ENCODE measurements at regions not wholly inside any gene's neighbourhood (a gene's known extent, or its start where the extent isn't known, plus 50 kb on each side); places are given as distances from the start of the nearest gene placed in this dataset.
A peak's percentile ranks its signal among the peaks of the same experiment; 100 is the strongest.

DNA sequence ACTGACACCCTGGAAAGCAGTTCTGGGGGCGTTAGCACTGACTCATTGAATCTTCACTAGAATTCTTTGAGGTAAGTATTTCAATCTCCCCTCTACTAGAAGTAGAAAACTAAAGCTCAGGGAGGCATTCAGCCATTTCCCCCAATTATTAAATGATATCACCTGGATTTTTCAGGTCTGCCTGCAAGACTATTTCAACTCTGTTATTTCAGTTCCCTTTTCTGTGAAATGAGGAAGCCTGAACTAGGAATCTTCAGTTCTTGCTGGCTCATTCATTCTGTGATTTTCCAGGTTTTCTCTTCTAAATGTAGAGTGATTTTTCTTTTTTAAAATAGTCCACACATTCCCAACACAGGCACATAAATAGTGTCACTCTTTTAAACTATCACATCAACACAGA, 337.0 kb upstream of the NR5A2 start:
- CTCF ChIA-PET, result interaction anchor here (0.6 to 1.4 kb wide), 3 partner anchors 133 to 819 kb away, joined by 3 read pairs; no protein-coding TSS in a partner anchor
- no peaks in the 10 kb centered on the region for H3K9me3 ChIP-seq (ENCODE audit: control insufficient read depth, insufficient read depth, low read depth, low read length)
- POLR2A ChIA-PET, result no interaction called here

DNA sequence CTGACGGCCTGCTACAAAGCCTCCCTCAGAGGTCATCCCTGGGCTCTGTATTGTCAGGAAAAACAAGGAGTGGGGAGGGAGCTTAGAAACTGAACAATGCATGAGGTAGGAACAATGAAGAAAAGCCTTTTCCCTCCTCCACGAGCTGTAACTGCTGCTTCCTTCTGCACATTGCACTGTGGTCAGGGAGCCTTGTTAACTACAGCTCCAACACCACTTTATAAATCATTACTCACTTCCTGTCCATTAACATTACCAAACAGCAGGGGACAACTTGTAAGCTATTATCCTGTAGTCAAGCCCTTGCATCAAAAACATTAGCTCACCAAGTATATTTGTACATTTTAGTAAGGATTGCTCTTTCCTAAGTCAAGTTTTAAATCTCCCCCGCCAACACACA, 336.0 kb upstream of the NR5A2 start:
- ChIA-PET POLR2A (no interaction called here), CTCF (interaction anchor here (0.6 to 1.0 kb wide), 3 partner anchors 143 to 819 kb away, joined by 3 to 5 read pairs (median 4); no protein-coding TSS in a partner anchor)
- H3K4me1 ChIP-seq (ENCODE audit: control insufficient read depth, insufficient read depth, low read length), result no peaks in the 10 kb centered on the region
- no peaks in the 10 kb centered on the region for H3K9me3 ChIP-seq (ENCODE audit: control insufficient read depth, insufficient read depth, low read depth, low read length)
- H3K4me3 ChIP-seq (ENCODE audit: low read depth, low read length), result no peak overlapping the region
- no peaks in the 10 kb centered on the region for H3K36me3 ChIP-seq (ENCODE audit: control insufficient read depth in 2 of 2, insufficient read depth in 1 of 2, low read length in 2 of 2)
- no peak overlapping the region for H3K27ac ChIP-seq (ENCODE audit: extremely low read depth, low read depth, low read length)
- TF ChIP-seq ZNF214 (tag by site-specific recombination; IDR thresholded peaks at IDR 0.05; ENCODE audit: borderline replicate concordance) (no peak), OSR2 (tag by site-specific recombination; IDR thresholded peaks at IDR 0.05) (peak; percentile 76), ZNF843 (tag by site-specific recombination; IDR thresholded peaks at IDR 0.05) (peak; percentile 69), TCF7L2 (IDR thresholded peaks at IDR 0.05; ENCODE audit: borderline replicate concordance, low read depth, low read length) (no peak), ZNF266 (tag by site-specific recombination; IDR thresholded peaks at IDR 0.05; ENCODE audit: low read depth) (no peak), ZNF324 (tag by site-specific recombination; IDR thresholded peaks at IDR 0.05) (0 out of 2 replicates have a peak, but pooled peaks have one; percentile 38), ZSCAN30 (tag by site-specific recombination; IDR thresholded peaks at IDR 0.05) (peak; percentile 33; the same call in 1 of the 2 replicates), ZNF133 (tag by site-specific recombination; IDR thresholded peaks at IDR 0.05) (no peak), ZNF157 (tag by site-specific recombination; IDR thresholded peaks at IDR 0.05) (no peak), ZIC2 (tag by site-specific recombination; IDR thresholded peaks at IDR 0.05) (peak; percentile 33; the same call in 1 of the 2 replicates), ZNF433 (tag by site-specific recombination; IDR thresholded peaks at IDR 0.05; ENCODE audit: low read depth) (no peak), GLI2 (tag by site-specific recombination; IDR thresholded peaks at IDR 0.05; ENCODE audit: borderline replicate concordance, low read depth) (peak; percentile 13; the same call in 1 of the 2 replicates), ZNF785 (tag by site-specific recombination; IDR thresholded peaks at IDR 0.05) (no peak), ZNF701 (tag by site-specific recombination; IDR thresholded peaks at IDR 0.05) (no peak), ZNF24 (tag by site-specific recombination; IDR thresholded peaks at IDR 0.05) (peak; percentile 69; the same call in 1 of the 2 replicates), ZNF629 (tag by site-specific recombination; IDR thresholded peaks at IDR 0.05) (peak; percentile 69), ZNF292 (tag by site-specific recombination; IDR thresholded peaks at IDR 0.05; ENCODE audit: borderline replicate concordance, low read depth) (no peak), ZNF248 (tag by site-specific recombination; IDR thresholded peaks at IDR 0.05) (no peak), GLI4 (tag by site-specific recombination; IDR thresholded peaks at IDR 0.05) (no peak), ZFP37 (tag by site-specific recombination; IDR thresholded peaks at IDR 0.05) (no peak), GLIS1 (tag by site-specific recombination; IDR thresholded peaks at IDR 0.05) (peak; percentile 20; the same call in 1 of the 2 replicates), ZBTB21 (tag by site-specific recombination; IDR thresholded peaks at IDR 0.05) (peak; percentile 67)
- TF ChIP-seq, protein P1, sequence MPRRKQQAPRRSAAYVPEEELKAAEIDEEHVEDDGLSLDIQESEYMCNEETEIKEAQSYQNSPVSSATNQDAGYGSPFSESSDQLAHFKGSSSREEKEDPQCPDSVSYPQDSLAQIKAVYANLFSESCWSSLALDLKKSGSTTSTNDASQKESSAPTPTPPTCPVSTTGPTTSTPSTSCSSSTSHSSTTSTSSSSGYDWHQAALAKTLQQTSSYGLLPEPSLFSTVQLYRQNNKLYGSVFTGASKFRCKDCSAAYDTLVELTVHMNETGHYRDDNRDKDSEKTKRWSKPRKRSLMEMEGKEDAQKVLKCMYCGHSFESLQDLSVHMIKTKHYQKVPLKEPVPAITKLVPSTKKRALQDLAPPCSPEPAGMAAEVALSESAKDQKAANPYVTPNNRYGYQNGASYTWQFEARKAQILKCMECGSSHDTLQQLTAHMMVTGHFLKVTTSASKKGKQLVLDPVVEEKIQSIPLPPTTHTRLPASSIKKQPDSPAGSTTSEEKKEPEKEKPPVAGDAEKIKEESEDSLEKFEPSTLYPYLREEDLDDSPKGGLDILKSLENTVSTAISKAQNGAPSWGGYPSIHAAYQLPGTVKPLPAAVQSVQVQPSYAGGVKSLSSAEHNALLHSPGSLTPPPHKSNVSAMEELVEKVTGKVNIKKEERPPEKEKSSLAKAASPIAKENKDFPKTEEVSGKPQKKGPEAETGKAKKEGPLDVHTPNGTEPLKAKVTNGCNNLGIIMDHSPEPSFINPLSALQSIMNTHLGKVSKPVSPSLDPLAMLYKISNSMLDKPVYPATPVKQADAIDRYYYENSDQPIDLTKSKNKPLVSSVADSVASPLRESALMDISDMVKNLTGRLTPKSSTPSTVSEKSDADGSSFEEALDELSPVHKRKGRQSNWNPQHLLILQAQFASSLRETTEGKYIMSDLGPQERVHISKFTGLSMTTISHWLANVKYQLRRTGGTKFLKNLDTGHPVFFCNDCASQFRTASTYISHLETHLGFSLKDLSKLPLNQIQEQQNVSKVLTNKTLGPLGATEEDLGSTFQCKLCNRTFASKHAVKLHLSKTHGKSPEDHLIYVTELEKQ (tag by site-specific recombination; IDR thresholded peaks at IDR 0.05; ENCODE audit: borderline replicate concordance), result peak; percentile 78; the same call in 1 of the 2 replicates
- TF ChIP-seq, protein P2, sequence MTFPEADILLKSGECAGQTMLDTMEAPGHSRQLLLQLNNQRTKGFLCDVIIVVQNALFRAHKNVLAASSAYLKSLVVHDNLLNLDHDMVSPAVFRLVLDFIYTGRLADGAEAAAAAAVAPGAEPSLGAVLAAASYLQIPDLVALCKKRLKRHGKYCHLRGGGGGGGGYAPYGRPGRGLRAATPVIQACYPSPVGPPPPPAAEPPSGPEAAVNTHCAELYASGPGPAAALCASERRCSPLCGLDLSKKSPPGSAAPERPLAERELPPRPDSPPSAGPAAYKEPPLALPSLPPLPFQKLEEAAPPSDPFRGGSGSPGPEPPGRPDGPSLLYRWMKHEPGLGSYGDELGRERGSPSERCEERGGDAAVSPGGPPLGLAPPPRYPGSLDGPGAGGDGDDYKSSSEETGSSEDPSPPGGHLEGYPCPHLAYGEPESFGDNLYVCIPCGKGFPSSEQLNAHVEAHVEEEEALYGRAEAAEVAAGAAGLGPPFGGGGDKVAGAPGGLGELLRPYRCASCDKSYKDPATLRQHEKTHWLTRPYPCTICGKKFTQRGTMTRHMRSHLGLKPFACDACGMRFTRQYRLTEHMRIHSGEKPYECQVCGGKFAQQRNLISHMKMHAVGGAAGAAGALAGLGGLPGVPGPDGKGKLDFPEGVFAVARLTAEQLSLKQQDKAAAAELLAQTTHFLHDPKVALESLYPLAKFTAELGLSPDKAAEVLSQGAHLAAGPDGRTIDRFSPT (tag by site-specific recombination; IDR thresholded peaks at IDR 0.05), result peak; percentile 78

More for the DNA sequence above, 337.0 kb upstream of the NR5A2 start:
- H3K4me3 ChIP-seq (ENCODE audit: low read depth, low read length), result no peak overlapping the region
- no peak overlapping the region for H3K27ac ChIP-seq (ENCODE audit: extremely low read depth, low read depth, low read length)
- TF ChIP-seq, protein P3, sequence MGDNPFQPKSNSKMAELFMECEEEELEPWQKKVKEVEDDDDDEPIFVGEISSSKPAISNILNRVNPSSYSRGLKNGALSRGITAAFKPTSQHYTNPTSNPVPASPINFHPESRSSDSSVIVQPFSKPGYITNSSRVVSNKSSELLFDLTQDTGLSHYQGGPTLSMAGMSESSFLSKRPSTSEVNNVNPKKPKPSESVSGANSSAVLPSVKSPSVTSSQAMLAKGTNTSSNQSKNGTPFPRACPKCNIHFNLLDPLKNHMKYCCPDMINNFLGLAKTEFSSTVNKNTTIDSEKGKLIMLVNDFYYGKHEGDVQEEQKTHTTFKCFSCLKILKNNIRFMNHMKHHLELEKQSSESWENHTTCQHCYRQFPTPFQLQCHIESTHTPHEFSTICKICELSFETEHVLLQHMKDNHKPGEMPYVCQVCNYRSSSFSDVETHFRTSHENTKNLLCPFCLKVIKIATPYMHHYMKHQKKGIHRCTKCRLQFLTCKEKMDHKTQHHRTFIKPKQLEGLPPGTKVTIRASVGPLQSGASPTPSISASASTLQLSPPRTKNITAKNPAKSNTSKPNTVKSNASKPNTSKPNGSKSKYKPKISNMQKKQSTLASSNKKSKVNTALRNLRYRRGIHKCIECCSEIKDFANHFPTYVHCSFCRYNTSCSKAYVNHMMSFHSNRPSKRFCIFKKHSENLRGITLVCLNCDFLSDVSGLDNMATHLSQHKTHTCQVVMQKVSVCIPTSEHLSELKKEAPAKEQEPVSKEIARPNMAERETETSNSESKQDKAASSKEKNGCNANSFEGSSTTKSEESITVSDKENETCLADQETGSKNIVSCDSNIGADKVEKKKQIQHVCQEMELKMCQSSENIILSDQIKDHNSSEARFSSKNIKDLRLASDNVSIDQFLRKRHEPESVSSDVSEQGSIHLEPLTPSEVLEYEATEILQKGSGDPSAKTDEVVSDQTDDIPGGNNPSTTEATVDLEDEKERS (tag by site-specific recombination; IDR thresholded peaks at IDR 0.05), result no peak
- TF ChIP-seq ZBTB1 (tag by site-specific recombination; IDR thresholded peaks at IDR 0.05), result no peak
- no peak for TF ChIP-seq ZNF366 (tag by site-specific recombination; conservative IDR thresholded peaks at IDR 0.05)
- TF ChIP-seq ZNF138 (tag by site-specific recombination; IDR thresholded peaks at IDR 0.05; ENCODE audit: borderline replicate concordance), result no peak
- TF ChIP-seq BCL11B (tag by site-specific recombination; IDR thresholded peaks at IDR 0.05; ENCODE audit: low read depth), result no peak
- no peaks in the 10 kb centered on the region for H3K4me1 ChIP-seq (ENCODE audit: control insufficient read depth, insufficient read depth, low read length)
- no peaks in the 10 kb centered on the region for H3K36me3 ChIP-seq (ENCODE audit: control insufficient read depth in 2 of 2, insufficient read depth in 1 of 2, low read length in 2 of 2)

All from HEK293 (cell line).